Activated naive CD4-positive, alpha-beta T cell treated with anti-CD3 and anti-CD28 coated beads, Interleukin-2, amount 50 U/mL, for 72 hours (primary cell): ENCODE measurements at regions not wholly inside any gene's neighbourhood (a gene's known extent, or its start where the extent isn't known, plus 50 kb on each side); places are given as distances from the start of the nearest gene placed in this dataset.

Experiments used
- ATAC-seq, 2 donors: fragments of 150-1000 bp; cut with Tn5 transposase; 2 replicates each; pipeline ENCODE4 v1.10.0; 2021; ENCODE audit warnings: mild to moderate bottlenecking in 2 of 2, moderate library complexity in 2 of 2
- DNase-seq, 2 donors: peaks; one replicate each; pipeline ENCODE4 v3.0.0; 2021 to 2022; ENCODE audit warnings: low spot score in 2 of 2
- H3K27ac Mint-ChIP-seq, 2 donors: one replicate each; pipeline ENCODE4 v1.8.0; 2022; ENCODE audit warnings: mild to moderate bottlenecking in 2 of 2, mixed read lengths in 2 of 2
- H3K36me3 Mint-ChIP-seq, 2 donors: one replicate each; pipeline ENCODE4 v1.8.0; 2022; ENCODE audit warnings: mixed read lengths in 2 of 2
- H3K9me3 Mint-ChIP-seq, 2 donors: one replicate each; pipeline ENCODE4 v1.8.0; 2022; ENCODE audit warnings: mixed read lengths in 2 of 2

- Mint-ChIP-seq H3K9me3 (peaks cover 0 to 3% of the 10 kb centered on the region in 2 donors), H3K36me3 (no peaks in the 10 kb centered on the region), H3K27ac (no peak overlapping the region)
- ATAC-seq = no peak
- DNase-seq = no peak
Measured at GRCh38 chr12:119245904-119246494, 67.3 kb downstream of the HSPB8 start.

GRCh38 chr12:119247007-119247719 lies 68.4 kb downstream of the HSPB8 start:
- Mint-ChIP-seq H3K9me3 (peaks cover 0 to 3% of the 10 kb centered on the region in 2 donors), H3K27ac (no peak overlapping the region), H3K36me3 (no peaks in the 10 kb centered on the region)
- ATAC-seq (no peak), DNase-seq (no peak)

GRCh38 chr12:119247720-119248043 lies 69.0 kb downstream of the HSPB8 start:
- H3K9me3 Mint-ChIP-seq = peaks cover 0 to 3% of the 10 kb centered on the region in 2 donors
- H3K36me3 Mint-ChIP-seq = no peaks in the 10 kb centered on the region
- H3K27ac Mint-ChIP-seq = no peak overlapping the region
- ATAC-seq (no peak), DNase-seq (no peak)

GRCh38 chr12:119249383-119250155 lies 70.8 kb downstream of the HSPB8 start:
- no peak overlapping the region for H3K27ac Mint-ChIP-seq
- DNase-seq = no peak
- no peaks in the 10 kb centered on the region for H3K36me3 Mint-ChIP-seq

GRCh38 chr12:119255314-119255713 lies 76.6 kb downstream of the HSPB8 start:
- ATAC-seq (no peak), DNase-seq (no peak)
- H3K27ac Mint-ChIP-seq = peak overlapping the region in 1 of 2 donors; percentile 47
- no peaks in the 10 kb centered on the region for H3K36me3 Mint-ChIP-seq
- H3K9me3 Mint-ChIP-seq = peaks cover 0 to 7% of the 10 kb centered on the region in 2 donors

More at GRCh38 chr12:119249383-119250155, 70.8 kb downstream of the HSPB8 start:
- no peak for ATAC-seq
- peaks cover 0 to 3% of the 10 kb centered on the region in 2 donors for H3K9me3 Mint-ChIP-seq

- DNase-seq = no peak
- Mint-ChIP-seq H3K9me3 (peaks cover 1 to 17% of the 10 kb centered on the region in 2 donors), H3K27ac (no peak overlapping the region), H3K36me3 (no peaks in the 10 kb centered on the region)
- no peak for ATAC-seq
Measured at GRCh38 chr12:119258149-119258548, 76.4 kb upstream of the CCDC60 start.

- Mint-ChIP-seq H3K36me3 (no peaks in the 10 kb centered on the region), H3K27ac (no peak overlapping the region), H3K9me3 (peaks cover 4 to 21% of the 10 kb centered on the region in 2 donors)
- ATAC-seq (no peak), DNase-seq (no peak)
Measured at GRCh38 chr12:119258556-119258955, 76.0 kb upstream of the CCDC60 start.

GRCh38 chr12:119259484-119259883 lies 75.0 kb upstream of the CCDC60 start:
- Mint-ChIP-seq H3K36me3 (no peaks in the 10 kb centered on the region), H3K27ac (no peak overlapping the region), H3K9me3 (peaks cover 4 to 23% of the 10 kb centered on the region in 2 donors)
- no peak for DNase-seq
- no peak for ATAC-seq

GRCh38 chr12:119262388-119262787 lies 72.1 kb upstream of the CCDC60 start:
- DNase-seq (no peak), ATAC-seq (no peak)
- H3K9me3 Mint-ChIP-seq = peaks cover 14 to 26% of the 10 kb centered on the region in 2 donors
- H3K36me3 Mint-ChIP-seq = peaks cover 0 to 4% of the 10 kb centered on the region in 2 donors
- no peak overlapping the region for H3K27ac Mint-ChIP-seq

- no peak for DNase-seq
- H3K27ac Mint-ChIP-seq = no peak overlapping the region
- H3K9me3 Mint-ChIP-seq = peaks cover 14 to 32% of the 10 kb centered on the region in 2 donors
Measured at GRCh38 chr12:119263466-119263865, 71.1 kb upstream of the CCDC60 start.

GRCh38 chr12:119266963-119267362 lies 67.6 kb upstream of the CCDC60 start:
- ATAC-seq = no peak
- no peak overlapping the region for H3K27ac Mint-ChIP-seq
- H3K36me3 Mint-ChIP-seq = peaks cover 0 to 4% of the 10 kb centered on the region in 2 donors
- no peak for DNase-seq
- H3K9me3 Mint-ChIP-seq = peaks cover 18 to 40% of the 10 kb centered on the region in 2 donors

More at GRCh38 chr12:119263466-119263865, 71.1 kb upstream of the CCDC60 start:
- no peak for ATAC-seq
- H3K36me3 Mint-ChIP-seq = peaks cover 0 to 4% of the 10 kb centered on the region in 2 donors

- Mint-ChIP-seq H3K36me3 (no peaks in the 10 kb centered on the region), H3K27ac (no peak overlapping the region), H3K9me3 (peaks cover 0 to 15% of the 10 kb centered on the region in 2 donors)
- ATAC-seq = no peak
- DNase-seq = no peak
Measured at GRCh38 chr12:119274636-119275065, 59.9 kb upstream of the CCDC60 start.

GRCh38 chr12:119283310-119283709 lies 51.2 kb upstream of the CCDC60 start:
- ATAC-seq (no peak), DNase-seq (no peak)
- Mint-ChIP-seq H3K27ac (no peak overlapping the region), H3K9me3 (peaks cover 0 to 1% of the 10 kb centered on the region in 2 donors), H3K36me3 (no peaks in the 10 kb centered on the region)
